Activated naive CD4-positive, alpha-beta T cell treated with anti-CD3 and anti-CD28 coated beads, Interleukin-2, amount 50 U/mL, for 24 hours (primary cell): ENCODE measurements at regions not wholly inside any gene's neighbourhood (a gene's known extent, or its start where the extent isn't known, plus 50 kb on each side); places are given as distances from the start of the nearest gene placed in this dataset.

Source experiments
- H3K27ac Mint-ChIP-seq: one replicate; pipeline ENCODE4 v1.8.0; 2021; ENCODE audit warnings: mild to moderate bottlenecking, mixed read lengths
- H3K27me3 Mint-ChIP-seq: one replicate; pipeline ENCODE4 v1.8.0; 2021; ENCODE audit warnings: mixed read lengths
- H3K36me3 Mint-ChIP-seq: one replicate; pipeline ENCODE4 v1.8.0; 2021; ENCODE audit warnings: mixed read lengths
- H3K4me1 Mint-ChIP-seq: one replicate; pipeline ENCODE4 v1.8.0; 2021; ENCODE audit warnings: mixed read lengths
- H3K4me3 Mint-ChIP-seq: one replicate; pipeline ENCODE4 v1.8.0; 2021; ENCODE audit warnings: mild to moderate bottlenecking, mixed read lengths
- H3K9me3 Mint-ChIP-seq: one replicate; pipeline ENCODE4 v1.8.0; 2021; ENCODE audit warnings: mixed read lengths

DNA sequence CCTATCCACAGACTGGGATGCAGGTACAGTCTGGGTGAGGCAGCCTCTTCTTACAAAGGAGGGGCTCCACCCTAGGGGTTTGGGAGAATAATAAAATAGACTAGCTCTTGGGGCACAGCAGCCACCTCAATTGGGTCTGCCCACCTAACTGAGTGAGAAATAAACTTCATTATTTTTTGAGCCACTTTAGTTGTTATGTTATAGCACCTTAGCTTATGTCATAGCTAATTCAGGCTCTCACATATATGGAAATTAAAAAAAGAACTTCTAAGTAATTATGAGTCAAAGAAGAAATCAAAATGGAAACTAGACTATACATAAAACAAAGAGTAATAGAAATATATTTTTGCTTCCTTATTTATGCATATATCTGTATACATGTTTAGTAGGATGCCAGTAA lies 318.5 kb upstream of the B3GALT2 start:
- Mint-ChIP-seq H3K4me3 (no peak overlapping the region), H3K27ac (no peak overlapping the region), H3K9me3 (no peaks in the 10 kb centered on the region), H3K36me3 (no peaks in the 10 kb centered on the region), H3K4me1 (peaks cover 8% of the 10 kb centered on the region), H3K27me3 (no peaks in the 10 kb centered on the region)

- Mint-ChIP-seq H3K9me3 (no peaks in the 10 kb centered on the region), H3K27ac (no peak overlapping the region), H3K4me3 (no peak overlapping the region)
These were observed 311.8 kb upstream of the B3GALT2 start for GRCh38 chr1:193498088-193498655.

DNA sequence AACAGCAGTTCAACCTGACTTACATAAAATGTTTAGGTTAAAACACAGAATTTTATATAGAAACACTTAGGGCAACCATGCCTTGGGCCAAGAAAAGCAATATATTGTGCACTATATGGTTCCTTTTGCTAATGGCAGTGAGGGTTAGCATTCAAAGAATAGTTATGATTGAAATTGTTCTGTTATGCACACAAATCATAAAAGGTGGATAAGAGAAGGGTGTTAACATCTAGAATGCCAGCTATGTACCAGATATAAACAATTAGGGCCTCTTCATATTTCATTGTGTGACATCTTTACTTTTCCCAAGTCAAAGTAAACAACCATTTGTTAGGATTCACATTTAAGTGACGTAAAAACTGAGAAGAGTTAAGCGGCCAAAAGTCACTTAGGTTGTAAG lies 308.0 kb upstream of the B3GALT2 start:
- Mint-ChIP-seq H3K27ac (no peak overlapping the region), H3K4me1 (peaks cover 34% of the 10 kb centered on the region), H3K27me3 (no peaks in the 10 kb centered on the region), H3K9me3 (peaks cover 5% of the 10 kb centered on the region), H3K36me3 (peaks cover 3% of the 10 kb centered on the region), H3K4me3 (no peak overlapping the region)

More at GRCh38 chr1:193498088-193498655, 311.8 kb upstream of the B3GALT2 start:
- Mint-ChIP-seq H3K27me3 (no peaks in the 10 kb centered on the region), H3K36me3 (no peaks in the 10 kb centered on the region), H3K4me1 (peaks cover 13% of the 10 kb centered on the region)

- Mint-ChIP-seq H3K4me3 (no peak overlapping the region), H3K9me3 (peaks cover 10% of the 10 kb centered on the region), H3K4me1 (peaks cover 45% of the 10 kb centered on the region), H3K36me3 (peaks cover 3% of the 10 kb centered on the region), H3K27me3 (no peaks in the 10 kb centered on the region), H3K27ac (no peak overlapping the region)
These were observed 302.8 kb upstream of the B3GALT2 start for GRCh38 chr1:193489191-193489590.

DNA sequence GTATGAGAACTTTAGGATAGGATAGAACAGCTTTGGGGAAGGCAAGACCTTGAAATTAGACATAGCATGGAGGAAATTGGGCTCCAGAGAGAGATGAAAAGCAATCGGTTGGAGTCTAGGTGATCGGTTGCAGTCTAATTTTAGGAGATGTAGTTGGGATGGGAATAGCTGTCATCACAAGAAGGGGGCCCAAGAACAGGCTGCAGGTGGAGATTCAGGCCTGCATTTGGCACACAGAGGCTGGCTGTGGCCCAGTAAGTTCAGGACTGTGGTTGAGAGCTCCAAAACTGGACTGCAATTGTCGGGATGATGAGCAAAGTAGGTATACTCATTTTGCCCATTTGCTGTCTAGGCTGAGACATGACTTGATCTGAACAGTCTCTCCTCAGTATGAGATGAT lies 301.3 kb upstream of the B3GALT2 start:
- no peaks in the 10 kb centered on the region for H3K27me3 Mint-ChIP-seq
- H3K4me1 Mint-ChIP-seq = peaks cover 30% of the 10 kb centered on the region
- peaks cover 10% of the 10 kb centered on the region for H3K9me3 Mint-ChIP-seq
- H3K4me3 Mint-ChIP-seq = no peak overlapping the region
- peaks cover 3% of the 10 kb centered on the region for H3K36me3 Mint-ChIP-seq
- no peak overlapping the region for H3K27ac Mint-ChIP-seq

DNA sequence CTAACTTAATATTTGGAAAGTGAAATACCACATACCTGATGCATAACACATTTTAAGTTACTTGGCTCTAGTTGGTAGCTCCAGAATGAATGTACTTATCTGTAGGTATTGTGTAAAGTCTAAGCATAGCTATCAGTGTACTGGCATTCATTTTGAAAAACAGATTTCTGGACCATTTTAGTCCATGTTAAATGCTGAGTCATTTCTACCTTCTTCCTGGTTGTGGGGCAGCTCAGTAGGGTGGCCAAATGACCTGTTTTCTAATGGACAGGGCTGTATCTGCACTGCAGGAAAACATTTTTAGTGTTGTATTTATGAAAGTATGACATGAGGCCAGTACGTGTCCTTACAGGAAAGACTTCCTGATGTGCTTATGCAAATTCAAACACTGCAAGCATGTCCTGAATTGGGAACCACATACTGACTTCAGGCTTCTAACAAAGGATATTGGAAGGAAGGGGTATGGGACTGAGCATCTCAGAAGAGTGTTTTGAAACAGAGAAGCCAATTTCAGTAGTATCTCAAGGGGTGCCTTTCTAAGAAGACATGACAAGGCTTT lies 300.3 kb upstream of the B3GALT2 start:
- H3K27me3 Mint-ChIP-seq = no peaks in the 10 kb centered on the region
- peak overlapping the region; percentile 18 for H3K27ac Mint-ChIP-seq
- peaks cover 5% of the 10 kb centered on the region for H3K36me3 Mint-ChIP-seq
- peaks cover 10% of the 10 kb centered on the region for H3K9me3 Mint-ChIP-seq
- H3K4me3 Mint-ChIP-seq = no peak overlapping the region
- peaks cover 20% of the 10 kb centered on the region for H3K4me1 Mint-ChIP-seq

- peaks cover 7% of the 10 kb centered on the region for H3K36me3 Mint-ChIP-seq
- H3K4me1 Mint-ChIP-seq = peaks cover 44% of the 10 kb centered on the region
- peak overlapping the region; percentile 79 for H3K27ac Mint-ChIP-seq
- no peak overlapping the region for H3K4me3 Mint-ChIP-seq
- H3K27me3 Mint-ChIP-seq = no peaks in the 10 kb centered on the region
- H3K9me3 Mint-ChIP-seq = peaks cover 19% of the 10 kb centered on the region
These were observed 294.3 kb upstream of the B3GALT2 start for GRCh38 chr1:193480755-193481154.

GRCh38 chr1:193479187-193479586 lies 292.8 kb upstream of the B3GALT2 start:
- H3K27me3 Mint-ChIP-seq = no peaks in the 10 kb centered on the region
- peak overlapping the region; percentile 98 for H3K27ac Mint-ChIP-seq
- peaks cover 7% of the 10 kb centered on the region for H3K36me3 Mint-ChIP-seq
- H3K4me1 Mint-ChIP-seq = peaks cover 58% of the 10 kb centered on the region
- peak overlapping the region; percentile 58 for H3K4me3 Mint-ChIP-seq
- H3K9me3 Mint-ChIP-seq = peaks cover 23% of the 10 kb centered on the region

DNA sequence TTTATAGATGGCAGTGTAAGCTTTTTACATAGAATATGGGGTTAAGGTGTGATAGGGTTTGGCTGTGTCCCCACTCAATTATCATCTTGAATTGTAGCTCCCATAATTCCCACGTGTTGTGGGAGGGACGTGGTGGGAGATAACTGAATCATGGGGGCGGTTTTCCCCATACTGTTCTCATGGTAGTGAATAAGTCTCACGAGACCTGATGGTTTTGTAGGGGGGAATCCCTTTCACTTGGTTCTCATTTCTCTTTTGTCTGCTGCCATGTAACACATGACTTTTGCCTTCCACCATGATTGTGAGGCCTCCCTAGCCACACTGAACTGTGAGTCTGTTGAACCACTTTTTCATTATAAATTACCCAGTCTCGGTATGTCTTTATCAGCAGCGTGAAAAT lies 290.3 kb upstream of the B3GALT2 start:
- H3K4me3 Mint-ChIP-seq = no peak overlapping the region
- peaks cover 11% of the 10 kb centered on the region for H3K36me3 Mint-ChIP-seq
- H3K27me3 Mint-ChIP-seq = no peaks in the 10 kb centered on the region
- no peak overlapping the region for H3K27ac Mint-ChIP-seq
- H3K9me3 Mint-ChIP-seq = peaks cover 37% of the 10 kb centered on the region
- peaks cover 75% of the 10 kb centered on the region for H3K4me1 Mint-ChIP-seq

GRCh38 chr1:193473932-193474331 lies 287.5 kb upstream of the B3GALT2 start:
- Mint-ChIP-seq H3K9me3 (peaks cover 28% of the 10 kb centered on the region), H3K4me3 (no peak overlapping the region), H3K4me1 (peaks cover 55% of the 10 kb centered on the region), H3K36me3 (peaks cover 10% of the 10 kb centered on the region), H3K27me3 (no peaks in the 10 kb centered on the region), H3K27ac (no peak overlapping the region)

- H3K36me3 Mint-ChIP-seq = peaks cover 10% of the 10 kb centered on the region
- no peak overlapping the region for H3K4me3 Mint-ChIP-seq
- no peaks in the 10 kb centered on the region for H3K27me3 Mint-ChIP-seq
- peaks cover 47% of the 10 kb centered on the region for H3K4me1 Mint-ChIP-seq
- H3K27ac Mint-ChIP-seq = peak overlapping the region; percentile 87
- peaks cover 23% of the 10 kb centered on the region for H3K9me3 Mint-ChIP-seq
These were observed 286.5 kb upstream of the B3GALT2 start for GRCh38 chr1:193472838-193473398.

DNA sequence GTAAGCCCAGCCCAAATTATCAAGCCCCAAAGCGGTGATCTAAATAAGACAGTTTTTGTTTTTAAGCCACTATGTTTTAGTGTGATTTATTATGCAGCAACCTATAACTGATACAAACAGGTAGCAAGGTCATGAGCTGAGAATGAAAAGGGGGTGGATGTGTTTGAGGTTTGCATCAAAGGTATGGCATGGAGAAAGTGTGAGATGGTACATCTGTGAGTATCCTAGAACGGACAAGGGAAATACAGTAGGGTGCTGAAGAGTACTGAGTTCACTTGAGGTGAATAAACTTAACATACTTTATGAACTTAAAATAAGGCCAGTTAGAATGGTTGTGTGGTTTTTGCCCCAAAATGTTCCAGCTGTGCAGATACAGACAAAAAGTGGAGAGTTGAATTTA lies 286.0 kb upstream of the B3GALT2 start:
- H3K27me3 Mint-ChIP-seq = no peaks in the 10 kb centered on the region
- peaks cover 42% of the 10 kb centered on the region for H3K4me1 Mint-ChIP-seq
- peaks cover 23% of the 10 kb centered on the region for H3K9me3 Mint-ChIP-seq
- peak overlapping the region; percentile 87 for H3K27ac Mint-ChIP-seq
- no peak overlapping the region for H3K4me3 Mint-ChIP-seq
- H3K36me3 Mint-ChIP-seq = peaks cover 6% of the 10 kb centered on the region

GRCh38 chr1:193471981-193472380 lies 285.6 kb upstream of the B3GALT2 start:
- Mint-ChIP-seq H3K36me3 (peaks cover 6% of the 10 kb centered on the region), H3K4me1 (peaks cover 40% of the 10 kb centered on the region), H3K27me3 (no peaks in the 10 kb centered on the region), H3K27ac (no peak overlapping the region), H3K4me3 (no peak overlapping the region), H3K9me3 (peaks cover 23% of the 10 kb centered on the region)

DNA sequence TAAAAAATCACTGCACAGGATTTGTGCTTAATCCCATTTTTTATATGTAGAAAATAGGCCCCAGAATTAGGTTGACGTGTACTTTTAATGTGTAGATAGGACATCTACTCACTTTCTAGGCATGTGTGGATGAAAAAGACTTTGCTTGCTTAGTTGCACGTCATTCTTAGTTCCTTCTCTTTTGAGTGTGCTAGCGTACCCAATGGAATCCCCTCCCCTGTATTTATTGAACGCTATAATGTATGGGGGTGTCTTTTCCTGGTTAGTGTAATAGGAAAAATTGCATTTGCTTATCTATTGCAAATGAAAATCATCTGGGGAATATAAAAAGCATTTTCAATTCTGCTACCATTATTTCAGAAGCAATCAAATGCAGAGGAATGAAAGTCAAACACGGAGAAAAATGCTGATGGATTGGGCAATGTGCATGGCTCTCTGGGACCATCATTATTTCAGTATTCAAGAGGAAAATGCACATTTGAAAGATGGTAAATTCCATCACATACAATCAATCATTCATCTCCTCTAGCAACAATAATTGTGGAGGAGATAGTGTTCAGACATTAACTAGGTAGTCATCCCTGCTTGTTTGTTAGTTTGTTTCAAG lies 277.0 kb upstream of the B3GALT2 start:
- Mint-ChIP-seq H3K4me3 (no peak overlapping the region), H3K4me1 (peaks cover 37% of the 10 kb centered on the region), H3K36me3 (no peaks in the 10 kb centered on the region), H3K27me3 (no peaks in the 10 kb centered on the region), H3K9me3 (no peaks in the 10 kb centered on the region), H3K27ac (no peak overlapping the region)

- H3K9me3 Mint-ChIP-seq = no peaks in the 10 kb centered on the region
- H3K27me3 Mint-ChIP-seq = no peaks in the 10 kb centered on the region
- no peaks in the 10 kb centered on the region for H3K36me3 Mint-ChIP-seq
- peak overlapping the region; percentile 18 for H3K27ac Mint-ChIP-seq
- peak overlapping the region; percentile 69 for H3K4me3 Mint-ChIP-seq
- H3K4me1 Mint-ChIP-seq = peaks cover 37% of the 10 kb centered on the region
These were observed 276.4 kb upstream of the B3GALT2 start for GRCh38 chr1:193462629-193463320.

DNA sequence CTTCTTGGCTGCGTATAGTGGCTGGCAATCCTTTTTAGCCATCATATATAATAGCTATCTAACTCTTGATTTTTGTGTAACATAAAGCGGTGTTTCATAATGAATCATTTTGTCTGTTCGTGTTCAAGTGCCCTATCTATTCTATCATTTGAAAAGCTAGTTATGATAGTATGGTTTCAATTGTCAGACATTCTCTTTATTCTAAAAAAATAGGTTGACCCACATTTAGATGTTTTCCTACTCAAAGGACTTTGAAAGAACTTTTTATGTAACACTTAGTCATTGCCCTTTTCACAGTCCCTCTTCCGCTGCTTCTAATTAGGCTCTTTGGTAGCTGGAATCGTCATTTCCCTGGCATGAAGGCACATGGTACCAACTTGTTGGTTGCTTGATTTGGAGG lies 272.2 kb upstream of the B3GALT2 start:
- H3K36me3 Mint-ChIP-seq = no peaks in the 10 kb centered on the region
- H3K9me3 Mint-ChIP-seq = no peaks in the 10 kb centered on the region
- H3K27me3 Mint-ChIP-seq = no peaks in the 10 kb centered on the region
- no peak overlapping the region for H3K4me3 Mint-ChIP-seq
- H3K4me1 Mint-ChIP-seq = peaks cover 30% of the 10 kb centered on the region
- H3K27ac Mint-ChIP-seq = no peak overlapping the region
